Spleen (tissue), 7 donors: ENCODE measurements at regions not wholly inside any gene's neighbourhood (a gene's known extent, or its start where the extent isn't known, plus 50 kb on each side); places are given as distances from the start of the nearest gene placed in this dataset.

Source experiments
- POLR2A ChIP-seq, 3 donors: fragments of 450-650 bp; IDR thresholded peaks; one replicate each; pipeline ENCODE4 v1.5.1; 2017; ENCODE audit warnings: antibody characterized with exemption in 3 of 3, mild to moderate bottlenecking in 1 of 3
- POLR2AphosphoS5 ChIP-seq, 3 donors: sonication (generic); formaldehyde crosslinking; IDR thresholded peaks; one replicate each; pipeline ENCODE4 v1.5.1; 2017; ENCODE audit warnings: antibody characterized with exemption in 3 of 3
- TF ChIP-seq, protein P1 (sequence below), 11 experiments: fragments of 200-600 bp in 7 of 11; fragments of 450-650 bp in 4 of 11; sonication (generic) in 4 of 11; IDR thresholded peaks in 8 of 11; conservative IDR thresholded peaks in 3 of 11; 1 replicate in 7 of 11; 2 replicates in 4 of 11; pipeline versions ENCODE4 v1.4.0 to v1.8.0; 2016 to 2021; ENCODE audit warnings: antibody characterized with exemption in 11 of 11, inconsistent platforms in 4 of 11, mild to moderate bottlenecking in 1 of 11
- donor health status: DM: no; HTN: no; CAD: no; lungs with moderate emphysema.
- donor health status: DM: no; HTN: no; CAD: no.
- donor health status: DM: no; HTN: no; CAD: no.

DNA sequence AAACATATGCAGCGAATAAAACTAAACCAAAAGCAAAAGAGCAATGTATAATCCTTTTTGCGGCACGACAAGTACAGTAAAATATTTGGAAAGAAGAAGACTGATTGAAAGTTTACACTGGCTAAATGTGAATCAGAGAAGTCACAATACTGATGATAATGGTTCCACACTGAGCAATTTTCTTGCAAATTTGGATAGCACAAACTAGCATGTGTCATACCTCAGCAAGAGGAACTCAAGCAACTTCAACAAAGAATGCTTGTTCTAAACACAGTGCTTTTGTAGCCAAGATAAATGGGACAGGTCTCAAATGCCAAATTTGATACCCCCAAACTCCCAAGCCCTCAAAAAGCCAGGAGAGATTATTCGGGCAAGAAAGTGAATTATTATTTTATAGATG lies 839.1 kb downstream of the GALC start:
- TF ChIP-seq POLR2AphosphoS5 (IDR thresholded peaks at IDR 0.05) (no peak), POLR2A (IDR thresholded peaks at IDR 0.05) (no peak)
- TF ChIP-seq, protein P1, sequence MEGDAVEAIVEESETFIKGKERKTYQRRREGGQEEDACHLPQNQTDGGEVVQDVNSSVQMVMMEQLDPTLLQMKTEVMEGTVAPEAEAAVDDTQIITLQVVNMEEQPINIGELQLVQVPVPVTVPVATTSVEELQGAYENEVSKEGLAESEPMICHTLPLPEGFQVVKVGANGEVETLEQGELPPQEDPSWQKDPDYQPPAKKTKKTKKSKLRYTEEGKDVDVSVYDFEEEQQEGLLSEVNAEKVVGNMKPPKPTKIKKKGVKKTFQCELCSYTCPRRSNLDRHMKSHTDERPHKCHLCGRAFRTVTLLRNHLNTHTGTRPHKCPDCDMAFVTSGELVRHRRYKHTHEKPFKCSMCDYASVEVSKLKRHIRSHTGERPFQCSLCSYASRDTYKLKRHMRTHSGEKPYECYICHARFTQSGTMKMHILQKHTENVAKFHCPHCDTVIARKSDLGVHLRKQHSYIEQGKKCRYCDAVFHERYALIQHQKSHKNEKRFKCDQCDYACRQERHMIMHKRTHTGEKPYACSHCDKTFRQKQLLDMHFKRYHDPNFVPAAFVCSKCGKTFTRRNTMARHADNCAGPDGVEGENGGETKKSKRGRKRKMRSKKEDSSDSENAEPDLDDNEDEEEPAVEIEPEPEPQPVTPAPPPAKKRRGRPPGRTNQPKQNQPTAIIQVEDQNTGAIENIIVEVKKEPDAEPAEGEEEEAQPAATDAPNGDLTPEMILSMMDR (IDR thresholded peaks at IDR 0.05 in 8 of 11, conservative IDR thresholded peaks at IDR 0.05 in 3 of 11): no peak
